ENCODE measurements at regions not wholly inside any gene's neighbourhood (a gene's known extent, or its start where the extent isn't known, plus 50 kb on each side); places are given as distances from the start of the nearest gene placed in this dataset.

DNA sequence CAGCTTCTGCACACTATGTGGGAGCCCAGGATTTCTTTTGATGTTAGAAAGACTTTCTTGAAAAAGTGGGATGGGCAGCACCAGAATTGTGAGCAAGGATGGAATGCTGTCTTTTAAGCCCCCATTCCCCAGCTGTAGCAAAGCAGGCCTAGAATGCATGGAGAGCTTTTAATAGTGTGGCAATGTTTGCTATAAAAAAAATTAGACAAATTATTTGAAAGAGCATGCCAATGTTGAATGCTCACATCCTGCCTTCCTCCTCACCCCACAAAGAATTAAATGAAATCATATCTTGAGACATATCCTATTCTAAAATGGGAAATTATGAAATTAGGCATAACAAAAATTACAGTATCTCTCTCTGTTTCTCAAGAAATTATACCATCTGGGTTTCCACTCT, 154.7 kb downstream of the C11orf91 start:
- Histone ChIP-seq H3K27me3 (peaks cover 5% of the 10 kb centered on the region), H3K9me2 (replicated peaks; ENCODE audit: insufficient read depth) (no peaks in the 10 kb centered on the region), H3K79me2 (no peaks in the 10 kb centered on the region), H4K20me1 (ENCODE audit: insufficient read depth, poor library complexity, severe bottlenecking) (no peaks in the 10 kb centered on the region), H3K4me2 (no peak overlapping the region), H2AFZ (no peak overlapping the region), H3K4me3 (no peak overlapping the region), H3K4me1 (ENCODE audit: insufficient read depth) (no peaks in the 10 kb centered on the region), H3K9me3 (ENCODE audit: low read depth) (no peaks in the 10 kb centered on the region), H3K36me3 (replicated peaks; ENCODE audit: insufficient read depth, low read depth) (no peaks in the 10 kb centered on the region), H3K27ac (no peak overlapping the region)
- TF ChIP-seq EZH2 (IDR thresholded peaks at IDR 0.05; ENCODE audit: borderline replicate concordance) (no peak), EZH2phosphoT487 (IDR thresholded peaks at IDR 0.05; ENCODE audit: low read depth, severe bottlenecking, unreplicated experiment) (no peak)
- TF ChIP-seq, protein P1, sequence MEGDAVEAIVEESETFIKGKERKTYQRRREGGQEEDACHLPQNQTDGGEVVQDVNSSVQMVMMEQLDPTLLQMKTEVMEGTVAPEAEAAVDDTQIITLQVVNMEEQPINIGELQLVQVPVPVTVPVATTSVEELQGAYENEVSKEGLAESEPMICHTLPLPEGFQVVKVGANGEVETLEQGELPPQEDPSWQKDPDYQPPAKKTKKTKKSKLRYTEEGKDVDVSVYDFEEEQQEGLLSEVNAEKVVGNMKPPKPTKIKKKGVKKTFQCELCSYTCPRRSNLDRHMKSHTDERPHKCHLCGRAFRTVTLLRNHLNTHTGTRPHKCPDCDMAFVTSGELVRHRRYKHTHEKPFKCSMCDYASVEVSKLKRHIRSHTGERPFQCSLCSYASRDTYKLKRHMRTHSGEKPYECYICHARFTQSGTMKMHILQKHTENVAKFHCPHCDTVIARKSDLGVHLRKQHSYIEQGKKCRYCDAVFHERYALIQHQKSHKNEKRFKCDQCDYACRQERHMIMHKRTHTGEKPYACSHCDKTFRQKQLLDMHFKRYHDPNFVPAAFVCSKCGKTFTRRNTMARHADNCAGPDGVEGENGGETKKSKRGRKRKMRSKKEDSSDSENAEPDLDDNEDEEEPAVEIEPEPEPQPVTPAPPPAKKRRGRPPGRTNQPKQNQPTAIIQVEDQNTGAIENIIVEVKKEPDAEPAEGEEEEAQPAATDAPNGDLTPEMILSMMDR (IDR thresholded peaks at IDR 0.05; ENCODE audit: poor library complexity) = no peak
- no peak for DNase-seq (ENCODE audit: low spot score)

DNA sequence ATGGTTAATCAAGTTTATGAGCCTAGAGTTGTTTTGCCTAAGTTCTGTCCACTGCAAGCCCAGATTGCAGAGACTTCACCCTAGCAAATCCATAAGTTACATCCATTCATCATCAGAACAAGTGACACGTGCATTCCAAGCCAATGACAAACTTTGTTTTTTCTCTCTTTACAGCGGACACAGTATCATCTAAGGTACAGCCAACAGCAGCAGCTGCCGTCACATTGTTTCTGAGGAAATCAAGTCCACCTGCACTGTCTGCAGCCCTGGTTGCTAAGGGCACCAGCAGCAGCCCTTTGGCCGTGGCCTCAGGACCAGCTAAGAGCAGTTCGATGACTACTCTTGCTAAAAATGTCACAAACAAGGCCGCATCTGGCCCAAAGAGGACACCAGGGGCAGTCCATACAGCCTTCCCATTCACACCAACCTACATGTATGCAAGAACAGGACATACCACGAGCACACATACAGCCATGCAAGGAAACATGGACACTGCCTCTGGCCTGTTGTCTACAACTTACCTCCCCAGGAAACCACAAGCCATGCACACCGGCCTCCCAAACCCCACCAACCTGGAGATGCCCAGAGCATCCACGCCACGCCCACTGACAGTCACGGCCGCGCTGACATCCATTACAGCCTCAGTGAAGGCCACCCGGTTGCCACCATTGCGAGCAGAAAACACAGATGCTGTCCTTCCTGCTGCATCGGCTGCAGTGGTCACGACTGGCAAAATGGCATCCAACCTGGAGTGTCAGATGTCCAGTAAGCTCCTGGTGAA, 155.8 kb downstream of the C11orf91 start:
- 96% methylated on average over 17 of the region's 17 CpGs for WGBS (ENCODE audit: low lambda C conversion rate, missing lambda C conversion rate)

DNA sequence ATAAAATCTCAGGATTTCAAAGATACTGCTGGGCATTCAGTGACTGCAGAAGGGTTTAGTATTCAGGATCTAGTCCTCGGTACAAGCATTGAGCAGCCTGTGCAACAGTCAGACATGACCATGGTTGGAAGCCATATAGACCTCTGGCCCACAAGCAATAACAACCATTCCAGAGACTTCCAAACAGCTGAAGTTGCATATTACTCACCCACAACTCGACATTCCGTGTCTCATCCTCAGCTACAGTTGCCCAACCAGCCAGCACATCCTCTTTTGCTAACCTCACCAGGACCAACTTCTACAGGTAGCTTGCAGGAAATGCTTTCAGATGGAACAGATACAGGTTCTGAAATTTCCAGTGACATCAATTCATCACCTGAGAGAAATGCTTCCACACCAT, 156.8 kb downstream of the C11orf91 start:
- H3K36me3 ChIP-seq (replicated peaks; ENCODE audit: insufficient read depth, low read depth) = no peaks in the 10 kb centered on the region
- WGBS (ENCODE audit: low lambda C conversion rate, missing lambda C conversion rate) = 93% methylated on average over 3 of the region's 3 CpGs

More for the DNA sequence above, 155.8 kb downstream of the C11orf91 start:
- H3K79me2 ChIP-seq = no peaks in the 10 kb centered on the region
- no peaks in the 10 kb centered on the region for H3K4me1 ChIP-seq (ENCODE audit: insufficient read depth)
- H3K9me2 ChIP-seq (replicated peaks; ENCODE audit: insufficient read depth) = no peaks in the 10 kb centered on the region
- peaks cover 8% of the 10 kb centered on the region for H3K27me3 ChIP-seq
- no peak overlapping the region for H3K4me2 ChIP-seq
- H3K27ac ChIP-seq = no peak overlapping the region
- TF ChIP-seq EZH2phosphoT487 (IDR thresholded peaks at IDR 0.05; ENCODE audit: low read depth, severe bottlenecking, unreplicated experiment) = no peak
- no peak for TF ChIP-seq EZH2 (IDR thresholded peaks at IDR 0.05; ENCODE audit: borderline replicate concordance)
- TF ChIP-seq, protein P1 (IDR thresholded peaks at IDR 0.05; ENCODE audit: poor library complexity) = no peak
- no peaks in the 10 kb centered on the region for H3K36me3 ChIP-seq (replicated peaks; ENCODE audit: insufficient read depth, low read depth)
- H4K20me1 ChIP-seq (ENCODE audit: insufficient read depth, poor library complexity, severe bottlenecking) = no peaks in the 10 kb centered on the region
- H3K4me3 ChIP-seq = no peak overlapping the region
- H2AFZ ChIP-seq = no peak overlapping the region
- no peaks in the 10 kb centered on the region for H3K9me3 ChIP-seq (ENCODE audit: low read depth)
- DNase-seq (ENCODE audit: low spot score) = no peak

More for the DNA sequence above, 156.8 kb downstream of the C11orf91 start:
- Histone ChIP-seq H3K27ac (no peak overlapping the region), H3K4me2 (no peak overlapping the region), H3K9me2 (replicated peaks; ENCODE audit: insufficient read depth) (no peaks in the 10 kb centered on the region), H4K20me1 (ENCODE audit: insufficient read depth, poor library complexity, severe bottlenecking) (no peaks in the 10 kb centered on the region), H3K79me2 (no peaks in the 10 kb centered on the region), H3K27me3 (peaks cover 11% of the 10 kb centered on the region), H3K4me1 (ENCODE audit: insufficient read depth) (no peaks in the 10 kb centered on the region), H2AFZ (no peak overlapping the region), H3K4me3 (no peak overlapping the region), H3K9me3 (ENCODE audit: low read depth) (no peaks in the 10 kb centered on the region)
- DNase-seq (ENCODE audit: low spot score) = no peak
- TF ChIP-seq EZH2phosphoT487 (IDR thresholded peaks at IDR 0.05; ENCODE audit: low read depth, severe bottlenecking, unreplicated experiment) (no peak), EZH2 (IDR thresholded peaks at IDR 0.05; ENCODE audit: borderline replicate concordance) (no peak)
- TF ChIP-seq, protein P1 (IDR thresholded peaks at IDR 0.05; ENCODE audit: poor library complexity) = no peak

Data from hepatocyte (in vitro differentiated cells).